ENCODE measurements at regions not wholly inside any gene's neighbourhood (a gene's known extent, or its start where the extent isn't known, plus 50 kb on each side); places are given as distances from the start of the nearest gene placed in this dataset.

- no peak for DNase-seq
These were observed 2016.1 kb upstream of the PIK3C3 start for GRCh38 chr18:39938676-39939608.

DNA sequence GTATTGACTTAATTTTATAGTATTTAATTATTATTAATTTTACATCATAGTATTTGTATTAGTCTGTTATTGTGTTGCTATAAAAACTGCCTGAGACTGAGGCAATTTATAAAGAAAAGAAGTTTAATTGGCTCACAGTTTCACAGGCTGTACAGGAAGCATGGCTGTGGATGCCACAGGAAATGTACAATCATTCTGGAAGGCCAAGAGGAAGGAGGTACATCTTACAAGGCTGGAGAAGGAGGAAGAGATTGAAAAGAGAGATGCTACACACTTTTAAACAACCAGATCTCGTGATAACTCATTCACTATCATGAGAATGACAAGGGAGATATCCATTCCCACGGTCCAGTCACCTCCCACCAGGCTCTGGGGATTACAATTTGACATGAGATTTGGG lies 2019.4 kb upstream of the PIK3C3 start:
- no peak for DNase-seq

DNA sequence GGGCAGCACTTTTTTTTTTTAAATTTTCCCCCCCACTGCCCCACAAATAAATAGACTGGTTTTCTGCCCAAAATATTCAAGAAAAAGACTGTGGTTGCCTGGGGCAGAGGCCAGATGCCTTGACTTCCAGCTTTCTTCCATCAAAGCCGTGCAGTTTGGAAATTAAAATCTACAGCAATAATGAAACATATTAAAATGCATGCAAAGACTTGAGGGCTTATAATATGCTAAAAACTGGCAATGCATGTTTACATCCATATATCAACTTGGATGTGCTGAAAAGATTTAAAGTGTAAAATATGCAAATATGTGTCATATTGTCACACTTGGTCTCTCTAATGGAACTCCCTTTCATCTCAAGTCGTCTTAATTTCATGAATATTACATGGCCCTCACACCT lies 2036.2 kb upstream of the PIK3C3 start:
- DNase-seq = no peak

GRCh38 chr18:39913672-39914366 lies 2041.2 kb upstream of the PIK3C3 start:
- DNase-seq = no peak

GRCh38 chr18:39911716-39912115 lies 2043.3 kb upstream of the PIK3C3 start:
- DNase-seq = no peak

GRCh38 chr18:39909706-39910105 lies 2045.3 kb upstream of the PIK3C3 start:
- DNase-seq = no peak

- DNase-seq = no peak
These were observed 2068.9 kb upstream of the PIK3C3 start for GRCh38 chr18:39886136-39886535.

DNA sequence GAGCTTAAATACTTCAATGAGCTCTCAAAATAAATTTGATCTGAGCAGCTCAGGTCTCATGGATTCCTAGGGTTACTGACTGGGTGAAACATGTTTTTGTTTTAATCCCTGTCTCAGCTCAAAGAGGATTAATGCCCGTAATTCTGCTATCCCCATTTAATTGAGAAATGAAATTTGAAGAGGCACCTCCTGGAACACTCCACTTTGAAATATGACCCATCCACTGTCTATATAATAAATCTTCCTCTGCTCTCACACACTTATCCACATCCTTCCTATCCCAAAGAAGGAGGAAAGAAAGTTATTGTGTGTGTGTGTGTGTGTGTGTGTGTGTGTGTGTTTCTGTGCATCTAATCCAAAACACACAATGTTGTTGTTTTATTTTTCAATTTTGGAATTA lies 2082.4 kb upstream of the PIK3C3 start:
- DNase-seq = no peak

DNA sequence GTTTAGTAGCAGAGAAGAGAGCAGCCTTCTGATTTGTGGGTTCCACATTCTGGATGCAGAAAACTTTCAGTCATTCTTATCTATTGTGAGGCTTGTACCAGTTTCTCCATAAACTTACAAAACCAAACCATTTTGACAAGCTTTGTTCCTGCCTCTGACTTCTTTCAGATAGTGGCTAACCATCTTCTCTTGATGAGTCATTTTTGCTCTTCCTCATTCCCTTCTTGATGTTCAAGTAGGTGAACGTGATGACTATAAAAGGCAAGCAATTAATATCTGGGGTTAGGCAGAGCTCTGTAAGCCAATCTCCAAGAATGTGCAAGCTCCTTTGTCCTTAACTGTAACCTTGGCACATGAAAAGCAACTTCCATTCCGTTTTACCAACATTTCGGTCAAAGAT lies 2083.1 kb upstream of the PIK3C3 start:
- DNase-seq = no peak

GRCh38 chr18:39870591-39870990 lies 2084.4 kb upstream of the PIK3C3 start:
- no peak for DNase-seq

GRCh38 chr18:39863916-39864315 lies 2091.1 kb upstream of the PIK3C3 start:
- DNase-seq = no peak

DNA sequence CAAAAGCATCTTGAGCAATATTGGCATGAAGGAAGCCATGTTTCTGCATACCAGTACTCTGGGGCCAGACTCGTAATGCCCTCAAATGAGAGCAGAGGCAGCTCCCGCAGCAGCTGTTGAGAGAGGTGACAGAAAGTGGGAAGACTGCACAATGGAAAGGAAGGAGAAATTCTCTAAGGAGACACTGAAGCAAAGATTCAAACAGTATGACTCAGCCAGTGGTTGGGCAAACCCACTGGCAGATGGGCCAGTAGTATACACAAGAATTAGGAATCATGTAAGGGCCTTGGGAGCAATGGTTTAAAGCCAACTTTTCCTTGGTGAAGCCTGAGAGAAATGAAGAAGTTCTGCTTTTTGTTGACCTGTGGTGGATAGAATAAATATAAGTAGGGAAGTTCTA lies 2092.7 kb upstream of the PIK3C3 start:
- no peak for DNase-seq

GRCh38 chr18:39854291-39854690 lies 2100.7 kb upstream of the PIK3C3 start:
- DNase-seq = no peak

DNA sequence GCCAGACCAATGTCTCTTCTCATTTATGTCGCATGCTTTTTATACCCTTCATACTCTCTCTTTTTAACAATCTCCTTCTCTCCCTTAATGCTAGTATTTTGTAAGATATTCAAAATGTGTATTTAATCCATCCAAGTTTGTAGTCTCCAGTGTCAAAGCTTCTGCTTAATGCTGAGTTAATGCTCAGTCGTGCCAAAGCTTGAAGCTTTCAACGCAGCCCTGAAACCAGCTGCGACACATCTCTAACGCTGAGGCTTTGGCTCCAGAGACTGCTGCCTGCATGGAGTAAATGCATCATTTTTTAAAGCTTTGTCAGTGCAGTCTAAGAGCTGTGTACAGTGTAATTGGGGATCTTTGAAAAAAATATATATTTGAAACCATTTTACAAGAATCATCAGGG lies 2108.8 kb upstream of the PIK3C3 start:
- no peak for DNase-seq

GRCh38 chr18:39845631-39846030 lies 2109.4 kb upstream of the PIK3C3 start:
- no peak for DNase-seq

DNA sequence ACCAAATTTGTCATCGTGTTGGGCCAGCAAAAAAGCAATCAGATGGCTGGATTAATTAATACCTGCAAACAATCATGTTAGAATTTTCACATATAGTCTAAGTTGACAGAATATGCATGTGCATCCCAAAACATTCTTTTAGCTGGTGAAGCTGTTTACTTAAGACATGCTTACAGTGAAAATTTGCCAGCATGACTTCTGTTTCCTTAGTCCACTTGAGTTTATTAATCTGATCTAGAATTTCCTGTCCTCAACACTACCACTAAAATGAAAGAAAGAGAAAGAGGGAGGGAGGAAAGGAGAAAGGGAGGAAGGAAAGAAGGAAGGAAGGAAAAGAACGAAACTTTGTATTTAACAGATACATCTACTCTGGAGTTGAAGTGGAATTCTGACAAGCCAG lies 2109.9 kb upstream of the PIK3C3 start:
- no peak for DNase-seq

- no peak for DNase-seq
These were observed 2111.5 kb upstream of the PIK3C3 start for GRCh38 chr18:39843546-39843945.

GRCh38 chr18:39842366-39842914 lies 2112.6 kb upstream of the PIK3C3 start:
- no peak for DNase-seq

GRCh38 chr18:39841482-39842365 lies 2113.3 kb upstream of the PIK3C3 start:
- no peak for DNase-seq

DNA sequence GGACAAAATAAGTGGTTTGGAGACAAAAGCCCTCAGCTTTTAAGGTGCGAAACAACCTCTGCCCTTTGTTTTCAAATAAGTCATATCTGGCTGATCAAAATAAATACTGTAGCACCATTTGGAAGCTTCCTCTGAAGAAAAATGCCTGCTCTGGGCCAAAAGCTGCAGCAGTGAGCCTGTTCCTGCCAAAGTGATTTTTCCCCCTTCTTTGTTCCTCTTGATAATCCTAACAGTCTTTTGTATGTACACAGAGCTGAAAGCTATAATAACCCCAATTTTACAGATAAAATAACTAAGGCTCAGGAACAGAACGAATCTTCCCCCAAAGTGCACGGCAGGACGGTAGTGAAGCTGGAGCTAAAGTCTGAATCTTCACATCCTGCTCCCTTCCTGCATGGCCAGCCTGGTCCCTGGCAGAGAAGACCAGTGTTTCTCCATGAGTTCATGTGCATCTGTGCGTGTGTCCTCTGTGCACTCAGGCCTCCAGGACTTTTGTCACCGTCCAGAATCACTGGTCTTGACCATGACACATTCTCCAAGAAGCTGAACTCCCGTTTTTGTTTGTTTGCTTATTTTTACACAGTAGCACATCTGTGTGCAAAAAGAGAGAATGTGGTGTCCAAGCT lies 2114.1 kb upstream of the PIK3C3 start:
- DNase-seq = no peak

DNA sequence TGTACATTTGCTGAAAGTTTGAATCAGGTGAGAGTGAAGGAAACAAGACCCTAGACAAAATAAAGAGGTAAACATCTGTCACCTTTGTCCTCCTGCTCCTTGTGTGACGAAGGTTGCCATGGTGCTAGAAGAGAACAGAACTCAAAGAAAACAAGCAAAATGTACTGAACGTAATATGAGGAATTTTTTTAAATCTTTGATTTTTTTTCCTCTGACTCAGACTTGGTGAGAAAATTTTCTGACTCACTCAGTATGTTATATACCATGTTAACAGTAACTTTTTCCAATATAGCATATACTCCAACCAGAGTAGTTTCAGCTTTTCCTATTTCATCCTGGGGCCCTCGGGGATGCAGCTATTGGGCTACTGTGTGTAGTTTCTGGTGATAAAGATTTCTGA lies 2114.6 kb upstream of the PIK3C3 start:
- no peak for DNase-seq

- DNase-seq = no peak
These were observed 2115.3 kb upstream of the PIK3C3 start for GRCh38 chr18:39839782-39840181.

GRCh38 chr18:39838831-39839230 lies 2116.2 kb upstream of the PIK3C3 start:
- no peak for DNase-seq
